GM23248 (cell line): ENCODE measurements at regions not wholly inside any gene's neighbourhood (a gene's known extent, or its start where the extent isn't known, plus 50 kb on each side); places are given as distances from the start of the nearest gene placed in this dataset.

ENCODE experiments used
- DNase-seq: peaks from one replicate; pipeline ENCODE4 v3.0.0-alpha.2; 2015
- H2AFZ ChIP-seq: fragments of 200-600 bp; sonication (generic); 2 replicates; pipeline ENCODE4 v1.6.1; 2016; ENCODE audit warnings: antibody characterized with exemption
- H3F3A ChIP-seq: fragments of 200-600 bp; sonication (generic); 2 replicates; pipeline ENCODE4 v1.6.1; 2016; ENCODE audit warnings: mild to moderate bottlenecking, antibody characterized with exemption, mixed run types; ENCODE audit not compliant: insufficient read depth
- H3K27ac ChIP-seq: fragments of 200-600 bp; sonication (generic); 2 replicates; pipeline ENCODE4 v1.5.1; 2016; ENCODE audit warnings: mild to moderate bottlenecking
- H3K27me3 ChIP-seq: fragments of 200-600 bp; sonication (generic); replicated peaks from 2 replicates; pipeline ENCODE4 v1.6.1; 2016; ENCODE audit warnings: mild to moderate bottlenecking; ENCODE audit not compliant: insufficient read depth
- H3K36me3 ChIP-seq: fragments of 200-600 bp; sonication (generic); 2 replicates; pipeline ENCODE4 v1.6.1; 2016; ENCODE audit warnings: low read depth, mild to moderate bottlenecking
- H3K4me1 ChIP-seq: fragments of 200-600 bp; sonication (generic); 2 replicates; pipeline ENCODE4 v1.6.1; 2016; ENCODE audit warnings: mild to moderate bottlenecking; ENCODE audit not compliant: insufficient read depth
- H3K4me2 ChIP-seq: fragments of 200-600 bp; sonication (generic); one replicate; pipeline ENCODE4 v1.6.1; 2016; ENCODE audit warnings: mild to moderate bottlenecking; ENCODE audit not compliant: unreplicated experiment
- H3K4me3 ChIP-seq: fragments of 200-600 bp; sonication (generic); 2 replicates; pipeline ENCODE4 v1.5.1; 2016; ENCODE audit warnings: mild to moderate bottlenecking
- H3K79me2 ChIP-seq: fragments of 200-600 bp; sonication (generic); 2 replicates; pipeline ENCODE4 v1.6.1; 2016; ENCODE audit warnings: mild to moderate bottlenecking; ENCODE audit not compliant: insufficient read depth
- H3K9ac ChIP-seq: fragments of 200-600 bp; sonication (generic); 2 replicates; pipeline ENCODE4 v1.6.1; 2016; ENCODE audit warnings: mild to moderate bottlenecking
- H3K9me2 ChIP-seq: fragments of 200-600 bp; sonication (generic); 2 replicates; pipeline ENCODE4 v1.6.1; 2016; ENCODE audit warnings: mixed run types, mild to moderate bottlenecking, moderate library complexity; ENCODE audit not compliant: insufficient read depth
- H3K9me3 ChIP-seq: fragments of 200-600 bp; sonication (generic); one replicate; pipeline ENCODE4 v1.6.1; 2017; ENCODE audit warnings: low read depth
- H4K20me1 ChIP-seq: fragments of 200-600 bp; sonication (generic); 2 replicates; pipeline ENCODE4 v1.6.0; 2016; ENCODE audit not compliant: insufficient read depth
- EZH2 ChIP-seq: fragments of 200-600 bp; sonication (generic); IDR thresholded peaks from 2 replicates; pipeline ENCODE4 v1.6.1; 2018; ENCODE audit warnings: antibody characterized with exemption, mild to moderate bottlenecking; ENCODE audit not compliant: insufficient read depth, poor library complexity, severe bottlenecking
- EZH2phosphoT487 ChIP-seq: fragments of 200-600 bp; sonication (generic); IDR thresholded peaks from 2 replicates; pipeline ENCODE4 v1.6.1; 2018; ENCODE audit warnings: antibody characterized with exemption, moderate library complexity, mild to moderate bottlenecking, low read depth; ENCODE audit not compliant: insufficient read depth
- WGBS, 2 experiments: methylation state at CpG; one replicate each; pipeline ENCODE4 v1.1.6; 2015 to 2017; ENCODE audit warnings: low lambda C conversion rate in 2 of 2, low coverage in 1 of 2; ENCODE audit errors: missing lambda C conversion rate in 2 of 2; 5-methylcytosine and 5-hydroxymethylcytosine counted together
- in situ Hi-C: fragments of 300-500 bp; cut with MboI; formaldehyde crosslinking; loops from 2 replicates; pipeline ENCODE4 v1.15.0; 2020

- 57 to 59% methylated on average over 2 of the region's 2 CpGs for WGBS, 2 experiments
- DNase-seq, result no peak
- Histone ChIP-seq H3K9ac (no peak overlapping the region), H3K9me3 (no peaks in the 10 kb centered on the region), H3K4me1 (peaks cover 28% of the 10 kb centered on the region), H3K4me2 (no peak overlapping the region), H3K79me2 (no peaks in the 10 kb centered on the region), H3K27me3 (no peaks in the 10 kb centered on the region), H3K36me3 (no peaks in the 10 kb centered on the region), H4K20me1 (no peaks in the 10 kb centered on the region), H3K27ac (no peak overlapping the region), H2AFZ (no peak overlapping the region), H3F3A (peaks cover 28% of the 10 kb centered on the region), H3K4me3 (no peak overlapping the region), H3K9me2 (no peaks in the 10 kb centered on the region)
- in situ Hi-C loops, result no loop called here
- TF ChIP-seq EZH2phosphoT487, result no peak
- TF ChIP-seq EZH2, result no peak
Observed at GRCh38 chr5:67310740-67311139, 114.1 kb upstream of the CD180 start.

- Histone ChIP-seq H3K4me1 (peaks cover 30% of the 10 kb centered on the region), H3K36me3 (no peaks in the 10 kb centered on the region), H3K27me3 (no peaks in the 10 kb centered on the region), H3F3A (peaks cover 29% of the 10 kb centered on the region), H2AFZ (no peak overlapping the region), H3K4me2 (no peak overlapping the region), H3K9ac (no peak overlapping the region), H3K79me2 (no peaks in the 10 kb centered on the region), H3K9me3 (no peaks in the 10 kb centered on the region), H3K27ac (no peak overlapping the region), H4K20me1 (no peaks in the 10 kb centered on the region), H3K4me3 (no peak overlapping the region), H3K9me2 (no peaks in the 10 kb centered on the region)
- TF ChIP-seq EZH2phosphoT487, result no peak
- no peak for TF ChIP-seq EZH2
- no peak for DNase-seq
- in situ Hi-C loops, result no loop called here
- WGBS, 2 experiments, result 82 to 86% methylated on average over 1 of the region's 1 CpG
Observed at GRCh38 chr5:67310169-67310568, 113.6 kb upstream of the CD180 start.

DNA sequence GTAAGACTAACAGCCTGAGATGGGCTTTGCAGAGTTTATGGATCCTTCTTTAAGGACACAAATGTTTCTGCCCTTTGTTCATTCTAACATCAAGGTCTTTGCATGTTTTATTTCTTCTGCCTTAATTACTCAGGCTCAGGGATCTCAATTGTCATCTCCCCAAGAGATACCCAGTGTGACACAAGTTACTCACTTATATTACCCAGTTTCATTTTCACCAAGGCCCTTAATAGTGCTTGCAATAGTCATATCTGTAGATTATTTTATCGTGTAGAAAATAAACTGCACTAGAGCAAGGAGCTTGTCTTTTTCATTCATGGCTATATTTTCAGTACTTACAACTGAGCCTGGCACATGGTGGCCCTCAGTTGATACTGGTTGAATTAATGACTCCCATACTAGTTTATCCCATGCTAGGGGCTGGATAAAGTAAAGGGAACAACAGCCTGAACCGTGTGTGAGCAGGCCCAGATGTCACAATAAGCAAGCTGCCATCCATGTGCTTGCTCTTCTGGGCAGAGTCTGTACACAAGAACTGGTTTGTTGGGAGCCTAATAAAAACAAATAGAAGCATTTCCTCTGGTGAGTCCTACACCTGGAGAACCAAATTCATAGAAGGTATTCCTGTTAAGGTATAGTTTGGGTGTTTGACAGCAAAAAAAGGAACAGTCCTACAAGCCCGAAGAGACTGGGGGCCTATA is 112.5 kb upstream of the CD180 start:
- H3K4me1 ChIP-seq, result peaks cover 34% of the 10 kb centered on the region
- no peaks in the 10 kb centered on the region for H4K20me1 ChIP-seq
- H3K9me2 ChIP-seq, result no peaks in the 10 kb centered on the region
- H3K4me2 ChIP-seq, result no peak overlapping the region
- H3K9ac ChIP-seq, result no peak overlapping the region
- H3K79me2 ChIP-seq, result no peaks in the 10 kb centered on the region
- no peak for DNase-seq
- H3K4me3 ChIP-seq, result no peak overlapping the region
- no peak overlapping the region for H3K27ac ChIP-seq
- TF ChIP-seq EZH2phosphoT487 (no peak), EZH2 (no peak)
- no peaks in the 10 kb centered on the region for H3K36me3 ChIP-seq
- no peak overlapping the region for H2AFZ ChIP-seq
- in situ Hi-C loops, result no loop called here
- WGBS, 2 experiments, result 66 to 70% methylated on average over 3 of the region's 3 CpGs
- H3K9me3 ChIP-seq, result no peaks in the 10 kb centered on the region
- H3F3A ChIP-seq, result peaks cover 32% of the 10 kb centered on the region
- H3K27me3 ChIP-seq, result no peaks in the 10 kb centered on the region

GRCh38 chr5:67306965-67307607 is 110.5 kb upstream of the CD180 start:
- no peaks in the 10 kb centered on the region for H3K36me3 ChIP-seq
- peak overlapping the region; percentile 27; the same call in 1 of the 2 replicates for H3K27ac ChIP-seq
- H3K9me2 ChIP-seq, result no peaks in the 10 kb centered on the region
- peak; percentile 44 for DNase-seq
- no peaks in the 10 kb centered on the region for H4K20me1 ChIP-seq
- H3K79me2 ChIP-seq, result no peaks in the 10 kb centered on the region
- WGBS, 2 experiments, result 87 to 88% methylated on average over 4 of the region's 4 CpGs
- H2AFZ ChIP-seq, result no peak overlapping the region
- H3F3A ChIP-seq, result peaks cover 52% of the 10 kb centered on the region
- in situ Hi-C loops, result no loop called here
- no peaks in the 10 kb centered on the region for H3K27me3 ChIP-seq
- H3K4me3 ChIP-seq, result no peak overlapping the region
- no peak overlapping the region for H3K9ac ChIP-seq
- TF ChIP-seq EZH2phosphoT487 (no peak), EZH2 (no peak)
- no peaks in the 10 kb centered on the region for H3K9me3 ChIP-seq
- no peak overlapping the region for H3K4me2 ChIP-seq
- H3K4me1 ChIP-seq, result peaks cover 47% of the 10 kb centered on the region
